Suprapubic skin (tissue), 4 donors: ENCODE measurements at regions not wholly inside any gene's neighbourhood (a gene's known extent, or its start where the extent isn't known, plus 50 kb on each side); places are given as distances from the start of the nearest gene placed in this dataset.

Experiments used
- DNase-seq, 2 donors: peaks; one replicate each; pipeline ENCODE4 v3.0.0-alpha.2; 2019; ENCODE audit warnings: low spot score in 2 of 2
- H3K27ac ChIP-seq: fragments of 200-600 bp; sonication (generic); one replicate; pipeline ENCODE4 v1.5.1; 2019
- H3K27me3 ChIP-seq: fragments of 200-600 bp; sonication (generic); one replicate; pipeline ENCODE4 v1.5.1; 2019
- H3K36me3 ChIP-seq: fragments of 200-600 bp; sonication (generic); one replicate; pipeline ENCODE4 v1.5.1; 2019
- H3K4me1 ChIP-seq: fragments of 200-600 bp; sonication (generic); one replicate; pipeline ENCODE4 v1.5.1; 2019
- H3K4me3 ChIP-seq: fragments of 200-600 bp; sonication (generic); one replicate; pipeline ENCODE4 v1.5.1; 2019; ENCODE audit warnings: mild to moderate bottlenecking
- H3K9me3 ChIP-seq: fragments of 200-600 bp; sonication (generic); one replicate; pipeline ENCODE4 v1.5.1; 2019
- EP300 ChIP-seq: sonication (generic); formaldehyde crosslinking; IDR thresholded peaks from one replicate; pipeline ENCODE4 v1.6.1; 2017; ENCODE audit warnings: antibody characterized with exemption
- POLR2A ChIP-seq, 2 donors: fragments of 450-650 bp; IDR thresholded peaks; one replicate each; pipeline ENCODE4 v1.6.1; 2017; ENCODE audit warnings: antibody characterized with exemption in 2 of 2, mild to moderate bottlenecking in 2 of 2, moderate library complexity in 2 of 2
- POLR2AphosphoS5 ChIP-seq, 3 donors: sonication (generic); formaldehyde crosslinking; IDR thresholded peaks; one replicate each; pipeline ENCODE4 v1.6.1; 2017; ENCODE audit warnings: antibody characterized with exemption in 3 of 3
- WGBS: methylation state at CpG from one replicate; pipeline ENCODE4 v1.1.5; 2018; 5-methylcytosine and 5-hydroxymethylcytosine counted together
- TF ChIP-seq, protein P1 (sequence below), 2 donors: fragments of 200-600 bp in 1 of 2; fragments of 450-650 bp in 1 of 2; sonication (generic) in 1 of 2; IDR thresholded peaks; one replicate each; pipeline ENCODE4 v1.5.1; 2016 to 2019; ENCODE audit warnings: antibody characterized with exemption in 2 of 2, mild to moderate bottlenecking in 1 of 2, moderate library complexity in 1 of 2

DNA sequence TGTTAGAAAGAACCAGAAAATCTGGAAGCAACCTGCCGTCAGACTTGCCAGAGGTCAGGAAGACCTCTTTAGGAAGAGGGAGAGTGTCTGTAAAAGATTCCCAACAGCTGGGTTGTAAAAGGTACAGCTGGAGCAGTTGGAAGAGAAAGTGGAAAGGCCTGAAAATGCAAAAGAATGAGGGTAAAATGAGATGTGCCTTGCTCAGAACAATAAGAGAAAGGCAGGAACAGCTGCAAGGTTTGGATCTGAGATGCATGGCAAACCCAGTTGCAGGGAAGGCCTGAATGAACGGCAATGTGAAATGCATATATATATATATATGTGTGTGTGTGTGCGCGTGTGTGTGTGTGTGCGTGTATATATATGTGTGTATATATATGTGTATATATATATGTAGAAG, 88.1 kb downstream of the ZIC1 start:
- H3K36me3 ChIP-seq = no peaks in the 10 kb centered on the region
- 84% methylated on average over 5 of the region's 5 CpGs for WGBS
- no peak overlapping the region for H3K27ac ChIP-seq
- H3K4me3 ChIP-seq = no peak overlapping the region
- DNase-seq = no peak
- H3K4me1 ChIP-seq = no peaks in the 10 kb centered on the region
- H3K9me3 ChIP-seq = no peaks in the 10 kb centered on the region
- TF ChIP-seq POLR2AphosphoS5 (IDR thresholded peaks at IDR 0.05) (no peak), EP300 (no peak), POLR2A (IDR thresholded peaks at IDR 0.05) (no peak)
- TF ChIP-seq, protein P1, sequence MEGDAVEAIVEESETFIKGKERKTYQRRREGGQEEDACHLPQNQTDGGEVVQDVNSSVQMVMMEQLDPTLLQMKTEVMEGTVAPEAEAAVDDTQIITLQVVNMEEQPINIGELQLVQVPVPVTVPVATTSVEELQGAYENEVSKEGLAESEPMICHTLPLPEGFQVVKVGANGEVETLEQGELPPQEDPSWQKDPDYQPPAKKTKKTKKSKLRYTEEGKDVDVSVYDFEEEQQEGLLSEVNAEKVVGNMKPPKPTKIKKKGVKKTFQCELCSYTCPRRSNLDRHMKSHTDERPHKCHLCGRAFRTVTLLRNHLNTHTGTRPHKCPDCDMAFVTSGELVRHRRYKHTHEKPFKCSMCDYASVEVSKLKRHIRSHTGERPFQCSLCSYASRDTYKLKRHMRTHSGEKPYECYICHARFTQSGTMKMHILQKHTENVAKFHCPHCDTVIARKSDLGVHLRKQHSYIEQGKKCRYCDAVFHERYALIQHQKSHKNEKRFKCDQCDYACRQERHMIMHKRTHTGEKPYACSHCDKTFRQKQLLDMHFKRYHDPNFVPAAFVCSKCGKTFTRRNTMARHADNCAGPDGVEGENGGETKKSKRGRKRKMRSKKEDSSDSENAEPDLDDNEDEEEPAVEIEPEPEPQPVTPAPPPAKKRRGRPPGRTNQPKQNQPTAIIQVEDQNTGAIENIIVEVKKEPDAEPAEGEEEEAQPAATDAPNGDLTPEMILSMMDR (IDR thresholded peaks at IDR 0.05) = no peak
- no peaks in the 10 kb centered on the region for H3K27me3 ChIP-seq

DNA sequence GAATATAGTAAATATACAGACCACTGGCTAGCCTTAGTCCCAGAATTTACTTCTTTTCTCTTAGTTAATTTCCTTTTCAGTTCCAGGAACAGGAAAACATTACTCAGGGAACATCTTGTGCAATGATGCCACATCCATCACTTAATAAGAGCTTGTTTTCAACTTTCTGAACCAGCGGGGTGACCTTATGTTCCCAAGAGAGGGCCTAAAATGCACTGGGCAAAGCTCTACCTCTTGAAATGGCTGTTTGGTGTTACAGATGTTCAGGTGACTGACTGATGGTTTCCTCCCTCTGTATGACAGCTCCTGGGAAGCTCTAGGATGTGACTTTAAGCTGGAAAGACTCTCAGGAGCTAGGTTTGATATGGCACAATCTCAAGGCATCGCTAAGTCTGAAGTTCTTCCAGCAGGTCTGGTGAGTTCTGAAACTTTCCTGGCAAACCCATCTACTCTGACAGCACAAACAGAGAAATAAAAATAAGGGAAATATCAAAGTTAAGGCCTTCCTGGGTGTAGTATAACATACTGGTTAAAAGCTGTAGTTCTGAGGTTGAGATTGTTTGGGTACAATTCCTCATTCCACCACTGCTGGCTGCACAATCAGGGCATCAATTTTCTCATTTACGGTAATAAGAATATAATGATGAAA, 98.6 kb downstream of the ZIC1 start:
- H3K4me1 ChIP-seq = no peaks in the 10 kb centered on the region
- DNase-seq = no peak
- no peaks in the 10 kb centered on the region for H3K9me3 ChIP-seq
- peak overlapping the region; percentile 1 for H3K27ac ChIP-seq
- 84% methylated on average over 3 of the region's 3 CpGs for WGBS
- H3K4me3 ChIP-seq = no peak overlapping the region
- TF ChIP-seq, protein P1 (IDR thresholded peaks at IDR 0.05) = no peak
- TF ChIP-seq POLR2AphosphoS5 (IDR thresholded peaks at IDR 0.05) (no peak), EP300 (no peak), POLR2A (IDR thresholded peaks at IDR 0.05) (no peak)
- H3K36me3 ChIP-seq = no peaks in the 10 kb centered on the region
- H3K27me3 ChIP-seq = no peaks in the 10 kb centered on the region

DNA sequence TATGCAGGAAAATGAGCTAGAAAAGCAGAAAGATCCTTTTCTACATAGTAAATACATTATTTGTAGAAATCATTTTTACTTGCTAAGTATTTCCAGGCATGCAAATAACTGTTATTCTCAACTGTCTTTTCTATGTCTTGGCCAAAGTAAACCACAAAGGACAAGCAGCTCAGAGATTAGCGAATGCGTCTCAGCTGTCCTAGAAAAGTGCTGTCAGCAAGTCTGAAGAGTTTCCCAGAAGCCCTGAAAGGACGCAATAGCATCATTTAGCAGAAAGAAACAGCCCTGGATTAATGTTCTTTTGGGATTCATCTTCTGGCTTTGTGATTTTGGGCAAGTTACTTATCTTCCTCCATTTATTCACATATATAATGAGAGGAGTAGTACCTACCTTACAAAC, 100.3 kb downstream of the ZIC1 start:
- Histone ChIP-seq H3K4me3 (no peak overlapping the region), H3K9me3 (no peaks in the 10 kb centered on the region), H3K36me3 (no peaks in the 10 kb centered on the region), H3K27me3 (no peaks in the 10 kb centered on the region), H3K4me1 (no peaks in the 10 kb centered on the region), H3K27ac (no peak overlapping the region)
- WGBS = 66% methylated on average over 3 of the region's 3 CpGs
- DNase-seq = no peak
- TF ChIP-seq, protein P1 (IDR thresholded peaks at IDR 0.05) = no peak
- TF ChIP-seq EP300 (no peak), POLR2AphosphoS5 (IDR thresholded peaks at IDR 0.05) (no peak), POLR2A (IDR thresholded peaks at IDR 0.05) (no peak)

GRCh38 chr3:147513785-147514184, 104.6 kb downstream of the ZIC1 start:
- TF ChIP-seq, protein P1 (IDR thresholded peaks at IDR 0.05) = no peak
- no peak for TF ChIP-seq EP300
- no peak for TF ChIP-seq POLR2AphosphoS5 (IDR thresholded peaks at IDR 0.05)
- TF ChIP-seq POLR2A (IDR thresholded peaks at IDR 0.05) = no peak
- no peak for DNase-seq
- no peaks in the 10 kb centered on the region for H3K36me3 ChIP-seq
- H3K27me3 ChIP-seq = no peaks in the 10 kb centered on the region
- H3K4me1 ChIP-seq = no peaks in the 10 kb centered on the region
- H3K9me3 ChIP-seq = no peaks in the 10 kb centered on the region
- WGBS = 82% methylated on average over 5 of the region's 5 CpGs
- H3K4me3 ChIP-seq = no peak overlapping the region
- no peak overlapping the region for H3K27ac ChIP-seq

DNA sequence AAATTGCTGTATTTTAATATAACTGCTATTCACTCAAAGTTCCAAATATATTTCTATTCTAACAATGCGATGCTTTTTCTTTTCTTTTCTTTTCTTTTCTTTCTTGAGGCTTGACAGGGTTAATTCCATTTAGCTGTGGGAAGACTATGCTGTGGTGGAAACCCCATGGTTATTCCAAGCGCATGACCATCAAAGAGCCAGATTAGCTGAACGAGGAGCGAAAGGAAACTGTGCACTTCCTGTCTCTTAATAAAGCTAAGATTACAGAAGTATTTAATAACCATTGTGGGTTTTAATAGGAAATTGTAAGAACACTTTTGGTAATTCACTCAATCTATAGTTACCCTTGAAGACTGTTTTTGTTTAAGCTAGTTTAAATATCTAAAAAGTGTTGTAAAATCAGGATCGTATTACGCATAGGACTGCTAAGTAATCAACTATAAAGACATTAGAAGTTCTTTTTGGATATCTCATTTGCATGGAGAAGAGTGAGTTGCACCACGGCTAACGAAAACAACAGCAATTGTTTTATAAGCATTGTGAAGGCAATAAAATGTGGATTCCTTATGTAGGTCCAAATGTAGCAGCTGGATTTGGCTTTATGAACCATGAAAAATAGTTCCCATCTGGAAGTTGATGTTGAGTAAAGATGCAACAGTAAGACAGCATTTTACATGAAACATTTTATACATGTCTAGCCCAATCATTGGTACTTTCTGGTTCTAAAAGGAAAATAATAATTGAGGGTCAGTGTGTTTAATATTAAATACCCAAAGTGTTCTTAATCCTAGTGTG, 105.4 kb downstream of the ZIC1 start:
- Histone ChIP-seq H3K27me3 (no peaks in the 10 kb centered on the region), H3K36me3 (no peaks in the 10 kb centered on the region), H3K4me1 (no peaks in the 10 kb centered on the region), H3K4me3 (no peak overlapping the region), H3K9me3 (no peaks in the 10 kb centered on the region), H3K27ac (no peak overlapping the region)
- TF ChIP-seq, protein P1 (IDR thresholded peaks at IDR 0.05) = no peak
- TF ChIP-seq POLR2AphosphoS5 (IDR thresholded peaks at IDR 0.05) = no peak
- no peak for TF ChIP-seq EP300
- TF ChIP-seq POLR2A (IDR thresholded peaks at IDR 0.05) = no peak
- WGBS = 58% methylated on average over 8 of the region's 8 CpGs
- no peak for DNase-seq
